SU-DHL-6 (cell line): ENCODE measurements at regions not wholly inside any gene's neighbourhood (a gene's known extent, or its start where the extent isn't known, plus 50 kb on each side); places are given as distances from the start of the nearest gene placed in this dataset.

Experiments used
- H2AFZ ChIP-seq: fragments of 200-600 bp; sonication (generic); 2 replicates; pipeline ENCODE4 v1.6.1; 2014; ENCODE audit warnings: low read depth, mild to moderate bottlenecking, moderate library complexity, mixed read lengths, antibody characterized with exemption, low read length; ENCODE audit not compliant: severe bottlenecking
- H3F3A ChIP-seq: fragments of 200-600 bp; shearing (Covaris generic); 2 replicates; pipeline ENCODE4 v1.6.0; 2016; ENCODE audit warnings: antibody characterized with exemption, mild to moderate bottlenecking; ENCODE audit not compliant: insufficient read depth
- H3K27ac ChIP-seq: fragments of 200-600 bp; sonication (generic); 2 replicates; pipeline ENCODE4 v1.5.1; 2016; ENCODE audit warnings: low read depth, mild to moderate bottlenecking, low read length, moderate library complexity, mixed read lengths
- H3K27me3 ChIP-seq: fragments of 200-600 bp; sonication (generic), shearing (Covaris generic); 2 replicates; pipeline ENCODE4 v1.6.0; 2014; ENCODE audit warnings: mild to moderate bottlenecking, low read length
- H3K36me3 ChIP-seq: fragments of 200-600 bp; sonication (generic); 2 replicates; pipeline ENCODE4 v1.6.1; 2014; ENCODE audit warnings: mild to moderate bottlenecking, low read length, mixed read lengths
- H3K4me2 ChIP-seq: fragments of 300-600, 200-600 bp; shearing (Covaris generic), sonication (generic); 2 replicates; pipeline ENCODE4 v1.6.0; 2014; ENCODE audit warnings: low read length, low read depth, mild to moderate bottlenecking; ENCODE audit not compliant: poor library complexity, severe bottlenecking
- H3K4me3 ChIP-seq: fragments of 200-600 bp; sonication (generic); 2 replicates; pipeline ENCODE4 v1.5.1; 2014; ENCODE audit warnings: antibody characterized with exemption, low read length, mild to moderate bottlenecking, mixed read lengths; ENCODE audit not compliant: insufficient read depth, poor library complexity, severe bottlenecking
- H3K79me2 ChIP-seq: fragments of 200-600 bp; sonication (generic); 2 replicates; pipeline ENCODE4 v1.6.1; 2014; ENCODE audit warnings: mild to moderate bottlenecking, low read length, moderate library complexity; ENCODE audit not compliant: insufficient read depth
- H3K9ac ChIP-seq: fragments of 200-600 bp; sonication (generic); 2 replicates; pipeline ENCODE4 v1.7.0; 2014; ENCODE audit warnings: mild to moderate bottlenecking, low read length
- H3K9me2 ChIP-seq: fragments of 200-600 bp; sonication (generic); replicated peaks from 2 replicates; pipeline ENCODE4 v1.6.1; 2014; ENCODE audit warnings: low read length; ENCODE audit not compliant: insufficient read depth
- H3K9me3 ChIP-seq: fragments of 200-600 bp; sonication (generic); 2 replicates; pipeline ENCODE4 v1.6.1; 2014; ENCODE audit warnings: low read length, mixed read lengths; ENCODE audit not compliant: insufficient read depth
- H4K20me1 ChIP-seq: fragments of 200-600 bp; sonication (generic); 2 replicates; pipeline ENCODE4 v1.6.1; 2014; ENCODE audit warnings: low read depth, mild to moderate bottlenecking, antibody characterized with exemption, low read length, moderate library complexity, mixed read lengths
- CTCF ChIP-seq: fragments of 200-600 bp; sonication (generic); IDR thresholded peaks from one replicate; pipeline ENCODE4 v1.5.1; 2017; ENCODE audit warnings: antibody characterized with exemption, mild to moderate bottlenecking, low read length, moderate library complexity; ENCODE audit not compliant: insufficient read depth, poor library complexity, severe bottlenecking
- EZH2phosphoT487 ChIP-seq: fragments of 200-600 bp; sonication (generic), shearing (Covaris generic); conservative IDR thresholded peaks from 2 replicates; pipeline ENCODE4 v1.6.1; 2018; ENCODE audit warnings: mild to moderate bottlenecking, antibody characterized with exemption, low read length, moderate library complexity, mixed read lengths

DNA sequence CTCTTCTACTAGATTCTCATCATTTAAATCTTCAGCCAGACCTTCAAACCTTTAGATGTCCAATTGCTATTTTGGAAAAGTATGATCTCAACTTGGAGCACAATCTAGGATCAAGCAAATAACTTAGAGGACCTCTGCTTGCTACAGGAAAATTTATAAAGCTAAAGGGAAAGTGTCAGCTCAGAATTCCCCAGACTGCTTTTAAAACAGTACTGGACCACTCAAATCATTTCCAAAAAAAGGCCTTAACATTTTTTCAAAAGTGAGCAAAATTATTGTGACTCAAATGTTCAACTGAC, 169.8 kb downstream of the PARM1 start:
- Histone ChIP-seq H3K79me2 (no peaks in the 10 kb centered on the region), H3K27ac (peak overlapping the region; percentile 35; the same call in 1 of the 2 replicates), H4K20me1 (no peaks in the 10 kb centered on the region), H3K9ac (no peak overlapping the region), H3K9me3 (no peaks in the 10 kb centered on the region), H2AFZ (no peak overlapping the region), H3K9me2 (no peaks in the 10 kb centered on the region), H3K27me3 (no peaks in the 10 kb centered on the region), H3F3A (0 out of 2 replicates have a peak, but pooled peaks cover 5% of the 10 kb centered on the region), H3K4me3 (no peak overlapping the region), H3K36me3 (no peaks in the 10 kb centered on the region), H3K4me2 (peak overlapping the region; percentile 36)
- TF ChIP-seq CTCF (no peak), EZH2phosphoT487 (no peak)

GRCh38 chr4:75101906-75102786, 169.2 kb downstream of the PARM1 start:
- Histone ChIP-seq H3K9me2 (no peaks in the 10 kb centered on the region), H3K9ac (no peak overlapping the region), H3K4me2 (peak overlapping the region; percentile 36), H3K27me3 (no peaks in the 10 kb centered on the region), H2AFZ (no peak overlapping the region), H4K20me1 (no peaks in the 10 kb centered on the region), H3K9me3 (no peaks in the 10 kb centered on the region), H3K4me3 (no peak overlapping the region), H3K36me3 (no peaks in the 10 kb centered on the region), H3K27ac (peak overlapping the region; percentile 35), H3F3A (0 out of 2 replicates have a peak, but pooled peaks cover 5% of the 10 kb centered on the region), H3K79me2 (no peaks in the 10 kb centered on the region)
- TF ChIP-seq CTCF (no peak), EZH2phosphoT487 (no peak)
